ENCODE measurements at regions not wholly inside any gene's neighbourhood (a gene's known extent, or its start where the extent isn't known, plus 50 kb on each side); places are given as distances from the start of the nearest gene placed in this dataset.

GRCh38 chr2:187906021-187906420, 351.8 kb upstream of the TFPI start:
- H3K14ac ChIP-seq (replicated peaks; ENCODE audit: low read depth, low read length) = no peak overlapping the region
- no peak overlapping the region for H3K4ac ChIP-seq (ENCODE audit: low read depth, low read length)
- H2BK5ac ChIP-seq (ENCODE audit: low read depth, low read length, poor library complexity, severe bottlenecking) = no peak overlapping the region
- no peaks in the 10 kb centered on the region for H3K4me1 ChIP-seq (ENCODE audit: control insufficient read depth, insufficient read depth, low read length)
- DNase-seq = no peak
- no peak overlapping the region for H2AFZ ChIP-seq (replicated peaks; ENCODE audit: low read length, poor library complexity)
- H3K9ac ChIP-seq (ENCODE audit: low read depth, low read length) = no peak overlapping the region
- H2BK15ac ChIP-seq (ENCODE audit: low read depth, low read length) = no peak overlapping the region
- no peaks in the 10 kb centered on the region for H3K79me1 ChIP-seq (ENCODE audit: low read depth in 1 of 2, low read length in 2 of 2)
- H3K9me3 ChIP-seq (ENCODE audit: control insufficient read depth, insufficient read depth, low read length) = no peaks in the 10 kb centered on the region
- no peak overlapping the region for H2BK20ac ChIP-seq (ENCODE audit: low read depth, low read length)
- H3K18ac ChIP-seq (ENCODE audit: low read depth, low read length) = no peak overlapping the region
- dilution Hi-C loops (cut with HindIII; ENCODE audit: low sequenced_read_pairs, unreplicated experiment) (no loop called here), in situ Hi-C loops (cut with MboI; ENCODE audit: low sequenced_read_pairs) (no loop called here), intact Hi-C loops (cut with micrococcal nuclease) (no loop called here)
- H3K27me3 ChIP-seq (ENCODE audit: control insufficient read depth, insufficient read depth, low read length) = no peaks in the 10 kb centered on the region
- no peak overlapping the region for H2BK120ac ChIP-seq (ENCODE audit: low read depth, low read length)
- H2AK5ac ChIP-seq (ENCODE audit: low read depth, low read length) = no peak overlapping the region
- ATAC-seq (ENCODE audit: low read depth) = no peak
- ChIA-PET CTCF (no interaction called here), POLR2A (ENCODE audit: unreplicated experiment) (no interaction called here)
- no TSS peak for BruUV-seq (replicated peaks)
- no CpG with 5 or more reads among the region's 3 CpGs for WGBS, 2 experiments (ENCODE audit: extremely low coverage in 2 of 2, insufficient read length in 1 of 2)
- H2AK9ac ChIP-seq (replicated peaks; ENCODE audit: low read depth, low read length, poor library complexity) = no peak overlapping the region
- H3K56ac ChIP-seq (ENCODE audit: extremely low read depth, insufficient read depth, low read length) = no peak overlapping the region
- H3K4me2 ChIP-seq (ENCODE audit: low read depth, low read length) = no peak overlapping the region
- H4K20me1 ChIP-seq (ENCODE audit: insufficient read depth, low read length) = no peaks in the 10 kb centered on the region
- H3K9me1 ChIP-seq (ENCODE audit: insufficient read depth, low read length) = no peaks in the 10 kb centered on the region
- no peak overlapping the region for H4K8ac ChIP-seq (ENCODE audit: low read depth in 2 of 2, low read length in 2 of 2)
- no peak overlapping the region for H4K5ac ChIP-seq (ENCODE audit: low read depth, low read length)
- no peak overlapping the region for H3K27ac ChIP-seq (ENCODE audit: insufficient read depth, low read length)
- no peak overlapping the region for H3K23ac ChIP-seq (ENCODE audit: low read depth, low read length)
- no peak overlapping the region for H4K91ac ChIP-seq (ENCODE audit: insufficient read depth, low read depth, low read length)
- H3K36me3 ChIP-seq (ENCODE audit: control insufficient read depth, insufficient read depth, low read length) = no peaks in the 10 kb centered on the region
- no peak overlapping the region for H3K4me3 ChIP-seq (ENCODE audit: insufficient read depth, low read depth, low read length)
- TF ChIP-seq BHLHE40 (IDR thresholded peaks at IDR 0.05; ENCODE audit: low read depth, low read length) (no peak), SMC3 (IDR thresholded peaks at IDR 0.05; ENCODE audit: low read depth, low read length) (no peak), NFE2L2 (IDR thresholded peaks at IDR 0.05; ENCODE audit: low read depth, low read length) (no peak), MXI1 (IDR thresholded peaks at IDR 0.05; ENCODE audit: borderline replicate concordance, low read depth, low read length) (no peak), RCOR1 (IDR thresholded peaks at IDR 0.05; ENCODE audit: insufficient replicate concordance, low read length) (no peak), CTCF (conservative IDR thresholded peaks at IDR 0.05; ENCODE audit: low read depth, low read length) (no peak), POLR2A (IDR thresholded peaks at IDR 0.05; ENCODE audit: low read depth, low read length) (no peak), RFX5 (IDR thresholded peaks at IDR 0.05; ENCODE audit: low read depth, low read length) (no peak), RAD21 (IDR thresholded peaks at IDR 0.05; ENCODE audit: low read length) (no peak), ELK1 (IDR thresholded peaks at IDR 0.05; ENCODE audit: borderline replicate concordance, low read depth, low read length) (no peak), FOS (IDR thresholded peaks at IDR 0.05; ENCODE audit: low read depth, low read length) (no peak), MAZ (IDR thresholded peaks at IDR 0.05; ENCODE audit: borderline replicate concordance, low read depth, low read length) (no peak), MAFK (IDR thresholded peaks at IDR 0.05; ENCODE audit: low read depth, low read length) (no peak)
